Heart left ventricle (tissue), 16 donors: ENCODE measurements at regions not wholly inside any gene's neighbourhood (a gene's known extent, or its start where the extent isn't known, plus 50 kb on each side); places are given as distances from the start of the nearest gene placed in this dataset.

Experiments used
- ATAC-seq, 4 donors: fragments of 200-7000 bp; cut with Tn5 transposase; one replicate each; pipeline ENCODE4 v1.9.1; 2020 to 2022; ENCODE audit warnings: moderate library complexity in 4 of 4, mild to moderate bottlenecking in 3 of 4, moderate number of reproducible peaks in 1 of 4
- DNase-seq, 5 donors: peaks; one replicate each; pipeline ENCODE4 v3.0.0-alpha.2; 2020
- H3K27ac ChIP-seq, 12 donors: fragments of 200-600 bp; sonication (generic) in 4 of 12; one replicate each; pipeline versions ENCODE4 v1.5.0 to v1.8.0; 2016 to 2022; ENCODE audit warnings: mild to moderate bottlenecking in 2 of 12
- H3K27me3 ChIP-seq, 9 donors: fragments of 200-600 bp; sonication (generic) in 2 of 9; one replicate each; pipeline versions ENCODE4 v1.5.1 to v1.8.0; 2016 to 2022; ENCODE audit warnings: mild to moderate bottlenecking in 3 of 9
- H3K36me3 ChIP-seq, 9 donors: fragments of 200-600 bp; sonication (generic) in 2 of 9; one replicate each; pipeline versions ENCODE4 v1.5.0 to v1.8.0; 2018 to 2022; ENCODE audit warnings: mild to moderate bottlenecking in 2 of 9
- H3K4me1 ChIP-seq, 12 donors: fragments of 200-600 bp; sonication (generic) in 4 of 12; one replicate each; pipeline versions ENCODE4 v1.5.0 to v1.8.0; 2016 to 2022; ENCODE audit warnings: mild to moderate bottlenecking in 3 of 12
- H3K4me3 ChIP-seq, 12 donors: fragments of 200-600 bp; sonication (generic) in 4 of 12; one replicate each; pipeline versions ENCODE4 v1.5.0 to v1.8.0; 2017 to 2022; ENCODE audit warnings: mild to moderate bottlenecking in 9 of 12, moderate library complexity in 4 of 12
- H3K9me3 ChIP-seq, 12 donors: fragments of 200-600 bp; sonication (generic) in 4 of 12; one replicate each; pipeline versions ENCODE4 v1.5.0 to v1.8.0; 2016 to 2022; ENCODE audit warnings: mild to moderate bottlenecking in 1 of 12
- POLR2A ChIP-seq, 2 donors: fragments of 450-650 bp; IDR thresholded peaks; one replicate each; pipeline ENCODE4 v1.6.1; 2017; ENCODE audit warnings: antibody characterized with exemption in 2 of 2, mild to moderate bottlenecking in 2 of 2, moderate library complexity in 2 of 2
- WGBS, 4 donors: extraction: QIAGEN DNeasy Blood & Tissue Kit in 2 of 4; methylation state at CpG; one replicate each; pipeline versions ENCODE4 v1.1.5 to v1.1.7; 2013 to 2018; 5-methylcytosine and 5-hydroxymethylcytosine counted together
- intact Hi-C, 10 donors: fragments of 100-400 bp; cut with DNase I; formaldehyde crosslinking; loops; one replicate each; pipeline versions ENCODE4 v1.11.1 to v1.14.2; 2022
- TF ChIP-seq, protein P1 (sequence below), 12 donors: fragments of 200-600 bp; sonication (generic) in 4 of 12; IDR thresholded peaks; one replicate each; pipeline versions ENCODE4 v1.5.0 to v1.8.0; 2018 to 2022; ENCODE audit warnings: antibody characterized with exemption in 12 of 12, mild to moderate bottlenecking in 5 of 12
- donor health status: ischemic (EF 13 %, LVEDD 7.1; RV severe dilation, severe dysfunction).
- donor health status: healthy with polysubstance abuse.
- donor health status: DM: no; HTN: yes; CAD: no.
- donor health status: DM: no; HTN: no; CAD: no.
- donor health status: ischemic (EF 25% LVEDD 6.9; RV normal size, moderate dysfunction).
- donor health status: ischemic (EF 25% LVEDD 5.7; RV mildly dilated, moderate dysfunction).
- donor health status: healthy.
- donor health status: DM: yes; HTN: yes; CAD: no.
- donor health status: ischemic (EF 35%, LVEDD 5.7; RV mildly dilated, moderate dysfunction).
- donor health status: nonischemic (EF 11% LVEDD 7.7; RV severe dilation, severe dysfunction).
- donor health status: DM: yes; HTN: yes; CAD: no.
- donor health status: PGD.
- donor health status: ischemic (EF 29% LVEDD 5.4; RV normal size, mild dysfunction).
- donor health status: nonischemic (EF 23%, LVEDD 6.1; RV moderate dilation, normal function).

DNA sequence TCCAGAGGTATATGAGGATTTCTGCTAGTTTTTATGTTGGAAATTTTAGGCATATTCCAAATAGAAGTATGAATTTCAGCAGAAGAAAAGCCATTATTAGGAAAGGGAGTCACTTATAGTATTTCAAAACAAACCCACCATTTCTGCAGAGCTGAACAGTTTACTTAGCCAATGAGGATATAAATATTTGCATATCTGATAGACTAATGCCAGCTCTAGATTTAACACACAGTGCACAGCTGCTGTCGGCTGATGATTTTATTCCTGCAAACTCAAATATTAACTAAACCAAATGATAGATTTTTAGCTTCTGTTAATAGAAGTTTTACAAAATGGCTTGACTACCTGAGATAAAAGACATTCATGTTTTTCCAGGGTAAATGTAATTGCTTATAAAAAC lies 375.8 kb upstream of the FANCL start:
- intact Hi-C loops = no loop called here
- ATAC-seq = no peak
- no peak for DNase-seq
- WGBS, 4 donors = 57 to 77% (median 67%) methylated on average over 1 of the region's 1 CpG
- Histone ChIP-seq H3K9me3 (no peaks in the 10 kb centered on the region), H3K4me1 (no peaks in the 10 kb centered on the region), H3K4me3 (no peak overlapping the region), H3K27me3 (peaks cover 0 to 7% (median 0%) of the 10 kb centered on the region in 9 donors), H3K36me3 (no peaks in the 10 kb centered on the region), H3K27ac (no peak overlapping the region)
- TF ChIP-seq POLR2A (IDR thresholded peaks at IDR 0.05) = no peak
- TF ChIP-seq, protein P1, sequence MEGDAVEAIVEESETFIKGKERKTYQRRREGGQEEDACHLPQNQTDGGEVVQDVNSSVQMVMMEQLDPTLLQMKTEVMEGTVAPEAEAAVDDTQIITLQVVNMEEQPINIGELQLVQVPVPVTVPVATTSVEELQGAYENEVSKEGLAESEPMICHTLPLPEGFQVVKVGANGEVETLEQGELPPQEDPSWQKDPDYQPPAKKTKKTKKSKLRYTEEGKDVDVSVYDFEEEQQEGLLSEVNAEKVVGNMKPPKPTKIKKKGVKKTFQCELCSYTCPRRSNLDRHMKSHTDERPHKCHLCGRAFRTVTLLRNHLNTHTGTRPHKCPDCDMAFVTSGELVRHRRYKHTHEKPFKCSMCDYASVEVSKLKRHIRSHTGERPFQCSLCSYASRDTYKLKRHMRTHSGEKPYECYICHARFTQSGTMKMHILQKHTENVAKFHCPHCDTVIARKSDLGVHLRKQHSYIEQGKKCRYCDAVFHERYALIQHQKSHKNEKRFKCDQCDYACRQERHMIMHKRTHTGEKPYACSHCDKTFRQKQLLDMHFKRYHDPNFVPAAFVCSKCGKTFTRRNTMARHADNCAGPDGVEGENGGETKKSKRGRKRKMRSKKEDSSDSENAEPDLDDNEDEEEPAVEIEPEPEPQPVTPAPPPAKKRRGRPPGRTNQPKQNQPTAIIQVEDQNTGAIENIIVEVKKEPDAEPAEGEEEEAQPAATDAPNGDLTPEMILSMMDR (IDR thresholded peaks at IDR 0.05) = no peak

DNA sequence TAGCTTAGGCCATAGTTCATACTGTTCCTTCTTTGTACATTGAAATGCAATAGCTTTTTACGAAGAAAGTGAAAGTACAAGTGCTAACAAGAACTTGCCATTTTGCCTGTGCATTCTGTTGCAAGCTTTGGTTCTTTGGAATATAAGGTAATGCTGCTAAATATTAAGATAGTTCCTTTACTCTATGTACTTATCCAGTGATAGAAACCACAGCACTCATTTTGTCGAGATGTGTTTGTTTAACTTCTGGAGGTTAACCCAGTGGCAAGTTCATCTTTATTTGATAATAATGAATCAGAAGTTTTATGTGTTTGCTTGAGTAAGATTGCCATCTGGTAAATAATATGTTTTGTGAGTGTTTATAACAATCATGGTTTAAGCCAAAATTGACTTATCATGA lies 373.1 kb upstream of the FANCL start:
- Histone ChIP-seq H3K4me3 (no peak overlapping the region), H3K9me3 (no peaks in the 10 kb centered on the region), H3K27ac (no peak overlapping the region), H3K27me3 (peaks cover 0 to 12% (median 0%) of the 10 kb centered on the region in 9 donors), H3K36me3 (no peaks in the 10 kb centered on the region), H3K4me1 (no peaks in the 10 kb centered on the region)
- ATAC-seq (no peak), DNase-seq (no peak)
- 66 to 73% (median 69%) methylated on average over 2 of the region's 2 CpGs for WGBS, 4 donors
- TF ChIP-seq, protein P1 (IDR thresholded peaks at IDR 0.05) = no peak
- no peak for TF ChIP-seq POLR2A (IDR thresholded peaks at IDR 0.05)
- intact Hi-C loops = no loop called here

DNA sequence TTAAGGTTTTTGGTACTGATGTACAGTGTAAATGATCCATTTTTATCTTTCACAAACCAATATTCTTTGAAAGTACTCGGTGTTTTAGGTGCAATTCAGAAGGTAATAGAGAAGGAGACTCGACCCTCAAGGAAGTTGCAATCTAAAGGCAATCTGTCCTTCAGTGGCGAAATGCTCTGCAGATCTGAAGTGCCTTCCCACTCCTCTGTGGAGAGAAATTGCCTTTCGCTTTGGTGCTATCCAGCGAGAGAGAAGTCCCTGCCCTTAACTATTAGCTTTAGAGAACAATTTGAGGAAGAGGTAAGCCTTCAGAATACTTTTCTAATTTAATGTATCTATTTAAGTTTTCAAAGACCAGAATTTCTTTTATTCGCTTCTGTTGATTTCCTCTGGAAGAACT lies 371.8 kb upstream of the FANCL start:
- peaks cover 0 to 12% (median 0%) of the 10 kb centered on the region in 9 donors for H3K27me3 ChIP-seq
- no peak overlapping the region for H3K27ac ChIP-seq
- H3K36me3 ChIP-seq = no peaks in the 10 kb centered on the region
- H3K4me3 ChIP-seq = no peak overlapping the region
- no peak for DNase-seq
- intact Hi-C loops = no loop called here
- TF ChIP-seq, protein P1 (IDR thresholded peaks at IDR 0.05) = no peak
- TF ChIP-seq POLR2A (IDR thresholded peaks at IDR 0.05) = no peak
- H3K4me1 ChIP-seq = no peaks in the 10 kb centered on the region
- WGBS, 4 donors = 76 to 84% (median 81%) methylated on average over 6 of the region's 6 CpGs
- H3K9me3 ChIP-seq = no peaks in the 10 kb centered on the region
- no peak for ATAC-seq

DNA sequence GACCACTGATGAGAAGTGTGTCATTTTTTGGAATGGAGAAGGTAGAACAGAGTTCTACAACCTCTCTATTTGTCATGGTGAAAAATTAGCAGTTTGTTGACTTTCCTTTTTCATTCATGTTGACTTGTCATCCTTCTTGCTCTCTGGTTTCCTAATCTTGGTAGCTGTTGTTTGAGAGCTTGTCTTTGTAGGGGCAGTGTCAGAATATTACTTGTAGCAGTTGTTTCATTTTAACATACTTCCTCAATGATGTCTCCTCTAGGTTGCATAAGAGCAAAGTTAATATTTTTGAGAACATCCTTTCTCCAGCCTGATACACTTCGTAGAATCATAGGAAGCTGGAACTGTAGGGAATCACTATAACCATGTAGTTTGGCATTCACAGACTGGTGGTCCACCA lies 368.2 kb upstream of the FANCL start:
- Histone ChIP-seq H3K4me3 (no peak overlapping the region), H3K4me1 (no peaks in the 10 kb centered on the region), H3K9me3 (no peaks in the 10 kb centered on the region), H3K27ac (no peak overlapping the region), H3K27me3 (peaks cover 0 to 12% (median 0%) of the 10 kb centered on the region in 9 donors), H3K36me3 (no peaks in the 10 kb centered on the region)
- no peak for TF ChIP-seq POLR2A (IDR thresholded peaks at IDR 0.05)
- TF ChIP-seq, protein P1 (IDR thresholded peaks at IDR 0.05) = no peak
- DNase-seq (no peak), ATAC-seq (no peak)
- 69 to 79% (median 73%) methylated on average over 1 of the region's 1 CpG for WGBS, 4 donors
- intact Hi-C loops = no loop called here
